NCI-H2227 (cell line): ENCODE measurements at regions not wholly inside any gene's neighbourhood (a gene's known extent, or its start where the extent isn't known, plus 50 kb on each side); places are given as distances from the start of the nearest gene placed in this dataset.

Source experiments
- DNase-seq: peaks from one replicate; lab custom pipeline; 2025; ENCODE audit not compliant: unreplicated experiment; lab: John Stamatoyannopoulos, UW

DNA sequence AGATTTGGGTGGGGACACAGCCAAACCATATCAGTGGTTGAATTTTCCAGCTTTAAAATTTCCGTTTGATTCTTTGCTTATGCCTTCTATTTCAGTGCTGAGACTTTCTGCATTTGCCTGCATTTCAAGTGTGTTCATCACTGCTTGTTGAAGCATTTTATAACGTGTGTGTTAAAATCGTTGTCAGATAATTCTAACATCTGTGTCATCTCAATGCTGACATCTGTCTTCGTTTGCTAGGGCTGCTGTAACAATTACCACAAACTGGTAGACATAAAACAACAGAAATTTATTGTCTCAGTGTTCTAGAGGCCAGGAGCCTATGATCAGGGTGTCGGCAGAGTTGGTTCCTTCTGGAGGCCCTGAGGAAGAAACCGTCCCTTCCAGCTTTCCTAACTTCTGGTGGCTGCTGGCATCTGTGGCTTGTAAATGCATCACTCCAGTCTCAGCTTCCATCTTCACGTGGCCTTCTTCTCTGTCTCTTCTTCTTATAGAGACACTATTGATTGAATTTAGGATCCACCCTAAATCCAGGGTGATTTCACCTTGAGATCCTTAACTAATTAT, 71.1 kb upstream of the SDK1 start:
- no peak for DNase-seq

DNA sequence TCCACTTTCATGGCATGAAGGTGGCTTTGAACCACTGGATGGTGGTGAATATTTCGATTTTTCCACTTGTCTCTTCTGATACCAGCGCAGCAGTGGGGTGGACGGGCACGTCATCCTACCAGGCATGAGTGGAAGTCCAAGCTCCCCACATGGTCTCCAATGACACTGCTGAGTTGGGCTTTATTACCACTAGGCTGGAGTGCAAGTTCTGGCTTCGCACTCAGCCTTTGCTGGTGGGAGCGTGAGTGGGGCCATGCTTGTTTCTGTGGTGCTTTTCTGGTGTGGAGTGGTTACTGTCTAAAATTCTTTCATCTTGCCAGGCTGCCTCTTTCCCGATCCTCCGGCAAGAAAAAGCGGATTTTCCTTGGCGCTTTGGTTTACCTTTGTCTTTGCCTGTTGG, 70.1 kb upstream of the SDK1 start:
- no peak for DNase-seq

DNA sequence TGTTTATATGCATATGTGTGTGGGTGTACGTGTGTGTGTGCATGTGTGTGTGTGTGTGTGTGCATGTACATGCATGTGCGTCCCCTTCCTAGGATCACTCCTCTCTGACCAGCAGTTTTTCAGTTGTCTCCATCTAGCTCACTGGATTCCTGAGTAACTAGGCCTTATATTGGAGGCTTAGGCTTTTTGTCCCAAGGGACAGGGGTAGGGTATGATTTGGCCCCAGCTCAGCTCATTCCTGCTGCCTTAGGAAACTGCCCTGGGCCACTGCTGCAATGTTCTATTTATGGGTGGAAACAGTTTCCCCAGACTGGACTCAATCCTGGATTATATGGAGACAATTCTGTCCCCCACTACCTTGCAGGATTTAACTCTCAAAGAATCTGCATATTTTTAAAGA, 68.8 kb upstream of the SDK1 start:
- no peak for DNase-seq

DNA sequence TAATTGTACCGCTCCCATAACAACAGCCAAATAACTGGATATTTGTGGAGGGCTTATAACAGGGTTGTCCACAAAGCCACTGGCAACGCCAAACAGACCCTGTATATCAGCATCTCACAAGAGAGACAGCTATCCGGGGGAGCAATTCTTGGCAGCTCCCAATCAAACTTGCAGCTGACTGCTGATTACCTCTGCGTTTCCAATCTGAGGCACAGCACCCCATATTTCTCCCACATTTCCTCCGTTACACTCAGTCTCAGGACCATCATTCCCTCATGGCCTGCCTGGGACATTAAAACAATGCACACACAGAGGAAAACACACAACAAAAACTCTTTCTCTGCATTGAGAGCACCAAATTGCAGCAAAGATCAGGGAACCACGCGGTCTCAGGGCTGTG, 67.8 kb upstream of the SDK1 start:
- DNase-seq = no peak

DNA sequence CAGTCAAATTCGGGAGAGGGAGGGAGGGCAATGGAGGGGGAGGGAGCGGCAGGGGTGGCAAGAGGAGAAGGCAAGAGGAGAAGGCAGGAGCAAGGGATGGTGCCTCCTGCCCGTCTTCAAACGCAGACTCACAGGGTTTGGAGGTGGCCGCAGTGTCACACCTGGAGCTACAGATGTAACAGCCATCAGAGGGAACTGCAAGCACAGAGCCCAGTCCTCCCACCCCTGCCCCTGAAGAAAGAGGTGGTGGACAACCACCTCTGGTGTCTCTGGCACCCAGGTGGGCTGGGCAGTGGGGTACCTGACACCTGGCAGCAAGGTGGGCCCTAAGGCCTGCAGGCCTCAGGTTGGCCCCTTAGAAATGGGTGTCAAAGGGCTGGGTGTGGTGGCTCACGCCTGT, 67.0 kb upstream of the SDK1 start:
- no peak for DNase-seq

DNA sequence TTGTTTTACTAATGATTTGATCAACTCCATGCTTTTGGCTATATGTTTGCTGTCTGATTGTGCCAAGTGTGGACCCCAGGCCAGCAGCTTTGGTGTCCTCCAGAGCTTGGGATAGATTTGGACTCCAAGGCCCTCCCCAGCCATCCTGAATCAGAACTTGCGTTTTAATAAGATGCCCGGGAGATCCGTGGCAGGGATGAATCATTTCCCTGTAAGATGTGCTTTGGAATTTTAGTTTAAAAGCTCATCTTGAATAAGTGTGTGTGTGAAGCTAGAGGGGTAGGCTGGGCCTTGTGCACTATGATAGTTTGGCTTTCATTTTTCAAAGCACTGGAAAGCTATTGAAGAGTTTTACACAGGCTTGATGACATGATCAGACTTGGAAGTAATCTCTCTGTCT, 66.2 kb upstream of the SDK1 start:
- no peak for DNase-seq

DNA sequence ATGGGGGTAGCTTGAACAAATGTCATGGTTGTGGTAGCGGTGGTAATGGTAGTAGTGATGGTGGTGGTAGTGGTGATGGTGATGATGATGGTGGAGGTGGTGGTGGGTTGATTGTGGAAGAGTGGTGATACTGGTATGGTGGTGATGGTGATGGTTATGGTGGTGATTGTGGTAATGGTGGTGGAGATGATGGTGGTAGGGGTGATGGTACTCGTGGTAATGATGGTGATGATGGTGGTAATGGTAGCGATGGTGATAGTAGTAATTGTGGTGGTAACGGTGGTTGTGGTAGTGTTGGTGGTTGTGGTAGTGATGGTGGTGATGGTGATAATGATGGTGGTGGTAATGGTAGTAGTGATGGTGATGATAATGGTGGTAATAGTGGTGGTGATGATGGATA, 65.7 kb upstream of the SDK1 start:
- DNase-seq = no peak

DNA sequence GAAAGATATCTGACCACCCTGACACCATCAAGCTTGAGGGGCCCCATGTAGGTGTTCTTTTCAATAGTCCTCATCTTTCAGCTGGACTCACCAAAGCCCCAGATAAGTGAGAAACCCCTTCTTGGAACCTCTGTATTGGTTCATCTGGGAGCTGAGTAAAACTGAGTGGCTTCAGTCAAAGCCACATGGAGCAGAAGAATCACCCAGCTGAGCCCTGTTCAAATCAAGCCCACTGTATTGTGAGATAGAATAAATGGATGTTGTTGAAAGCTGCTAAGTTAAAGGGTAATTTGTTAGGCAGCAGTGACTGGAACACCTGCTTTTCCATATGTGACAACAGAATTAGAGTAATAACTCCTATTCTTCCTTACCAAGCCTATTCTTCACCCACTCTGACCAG, 64.8 kb upstream of the SDK1 start:
- no peak for DNase-seq

DNA sequence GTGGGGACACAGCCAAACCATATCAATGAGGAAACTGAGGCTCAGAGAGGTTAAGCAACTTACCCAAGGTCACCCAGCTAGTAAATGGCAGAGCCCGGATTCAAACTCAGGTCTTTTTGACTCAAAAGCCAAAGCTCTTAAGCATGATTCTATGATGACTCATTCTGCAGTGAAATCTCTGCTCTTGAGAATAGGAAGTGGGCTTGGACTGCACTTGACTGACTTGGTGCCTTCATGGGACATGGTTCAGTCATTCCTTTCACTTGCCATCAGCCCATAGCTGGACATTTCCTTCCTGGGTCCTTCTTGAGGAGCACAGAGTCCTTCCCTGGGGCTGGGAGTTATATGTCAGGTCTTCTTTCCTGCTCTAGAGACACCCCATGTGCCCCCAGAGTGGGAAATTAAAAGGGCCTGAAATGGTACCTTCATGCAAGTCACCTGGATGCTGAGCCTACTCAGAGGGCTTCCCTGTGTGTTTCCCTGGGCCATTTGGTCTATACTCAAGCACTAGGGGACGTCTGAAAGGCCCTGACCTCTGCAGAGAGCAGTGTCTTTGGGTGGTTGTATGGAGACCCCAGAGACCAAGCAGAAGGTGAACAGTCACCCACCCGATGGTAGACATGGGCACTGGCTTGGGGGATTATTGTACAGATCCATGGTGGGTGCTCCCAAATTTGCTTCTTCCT, 62.4 kb upstream of the SDK1 start:
- DNase-seq = no peak

DNA sequence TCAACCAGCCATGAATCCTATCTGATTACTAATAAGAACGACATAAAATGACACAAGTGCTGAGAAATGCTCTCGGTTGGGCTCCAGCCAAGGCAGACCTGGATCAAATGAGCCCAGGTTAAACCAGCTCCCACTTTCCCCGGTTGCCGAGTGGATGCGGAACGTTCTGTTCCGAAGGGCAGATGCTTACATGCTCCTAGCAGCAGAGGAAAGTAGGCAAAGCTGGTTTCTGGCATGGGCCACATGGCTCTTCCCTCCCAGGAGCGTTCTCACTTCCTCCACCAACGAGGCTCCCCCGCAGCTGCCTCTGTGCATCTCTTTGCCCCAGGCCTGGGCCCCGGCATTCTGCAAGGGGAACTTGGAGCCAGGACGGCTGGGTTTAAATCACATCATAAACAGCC, 61.8 kb upstream of the SDK1 start:
- DNase-seq = no peak

DNA sequence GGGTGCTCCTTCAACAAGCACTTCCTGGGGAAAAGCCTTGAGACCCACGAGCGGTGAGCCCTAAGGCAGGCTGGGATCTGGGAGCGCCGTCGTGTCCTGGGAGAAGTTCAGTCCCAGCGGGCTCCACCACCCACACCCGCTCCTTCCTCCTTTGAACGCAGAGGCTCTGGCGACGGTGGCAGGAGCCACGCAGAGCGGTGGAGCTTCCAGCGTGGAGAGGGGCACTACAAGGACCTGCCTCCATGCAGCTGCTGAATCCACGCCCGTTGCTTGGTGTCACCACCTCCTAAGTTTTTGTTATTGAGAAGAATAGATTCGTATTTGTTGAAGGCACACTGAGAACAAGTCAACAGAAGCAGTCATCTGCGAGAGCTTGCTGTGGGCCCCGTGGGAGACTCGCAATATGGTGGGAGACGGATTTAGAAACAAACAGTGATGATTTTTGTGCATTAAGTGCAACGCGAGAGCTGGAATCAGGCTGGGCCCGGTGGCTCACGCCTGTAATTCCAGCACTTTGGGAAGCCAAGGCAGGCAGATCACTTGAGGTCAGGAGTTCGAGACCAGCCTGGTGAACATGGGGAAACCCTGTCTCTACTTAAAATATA, 60.1 kb upstream of the SDK1 start:
- DNase-seq = no peak

DNA sequence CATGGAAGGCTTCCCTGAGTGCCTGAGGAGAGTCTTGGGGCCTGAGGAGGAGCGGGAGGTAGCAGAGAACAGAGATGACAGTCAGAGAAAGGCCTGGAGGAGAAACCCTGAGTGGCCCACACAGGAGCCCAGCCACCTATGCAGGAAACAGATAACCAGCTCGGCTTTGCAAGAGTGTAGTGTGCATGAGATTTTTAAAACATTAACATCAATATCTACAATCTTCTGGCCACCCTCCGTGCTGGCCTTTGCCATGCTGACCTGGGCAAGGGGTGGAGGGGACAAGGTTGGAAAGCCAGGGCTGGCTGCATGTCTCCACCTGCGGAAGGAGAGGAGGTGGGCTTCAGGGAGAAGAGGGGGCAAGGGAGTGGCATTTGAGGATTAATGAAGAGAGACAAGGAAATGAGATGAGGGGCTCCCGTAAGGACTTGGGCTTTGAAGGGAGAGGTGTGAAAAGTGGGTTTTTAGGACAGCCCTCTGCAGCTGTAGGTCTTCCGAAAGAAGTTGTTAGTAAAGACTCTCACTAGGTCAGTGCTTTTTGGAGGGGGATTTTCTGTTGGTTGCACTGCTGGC, 59.3 kb upstream of the SDK1 start:
- DNase-seq = no peak

DNA sequence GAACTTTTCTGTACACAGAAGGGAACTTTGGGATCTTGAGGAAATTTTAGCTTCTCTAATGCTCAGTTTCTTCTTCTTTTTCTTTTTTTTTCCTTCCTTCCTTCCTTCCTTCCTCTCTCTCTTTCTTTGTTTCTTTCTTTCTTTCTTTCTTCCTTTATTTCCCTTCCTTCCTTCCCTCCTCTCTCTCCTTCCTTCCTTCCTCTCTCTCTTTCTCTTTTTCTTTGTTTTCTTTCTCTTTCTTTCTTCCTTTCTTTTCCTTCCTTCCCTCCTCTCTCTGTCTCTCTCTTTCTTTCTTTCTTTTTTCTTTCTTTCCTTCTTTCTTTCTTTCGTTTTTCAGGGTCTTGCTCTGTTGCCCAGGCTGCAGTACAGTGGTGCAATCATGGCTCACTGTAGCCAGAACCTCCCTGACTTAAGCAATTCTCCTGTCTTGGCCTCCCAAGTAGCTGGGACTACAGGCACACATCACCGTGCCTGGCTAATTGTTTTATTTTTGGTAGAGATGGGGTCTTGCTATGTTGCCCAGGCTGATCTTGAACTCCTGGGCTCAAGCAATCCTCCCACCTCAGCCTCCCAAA, 58.6 kb upstream of the SDK1 start:
- no peak for DNase-seq

DNA sequence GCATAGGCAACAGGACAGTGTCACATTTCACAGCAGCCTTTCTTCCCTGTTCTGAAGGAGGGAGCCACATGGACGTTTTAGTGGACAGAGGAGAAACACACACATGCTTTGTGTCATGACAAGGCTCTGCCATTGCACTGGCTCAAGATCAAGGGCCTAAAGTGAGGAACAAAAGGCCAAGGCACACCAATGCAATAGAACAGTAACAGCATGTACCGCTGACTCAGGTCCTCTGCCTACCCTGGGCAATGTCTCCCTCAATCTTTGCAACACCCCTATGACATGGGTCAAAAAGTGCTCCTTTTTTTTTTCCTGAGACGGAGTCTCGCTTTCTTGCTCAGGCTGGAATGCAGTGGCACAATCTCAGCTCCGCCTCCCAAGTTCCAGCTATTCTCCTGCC, 57.8 kb upstream of the SDK1 start:
- DNase-seq = no peak

DNA sequence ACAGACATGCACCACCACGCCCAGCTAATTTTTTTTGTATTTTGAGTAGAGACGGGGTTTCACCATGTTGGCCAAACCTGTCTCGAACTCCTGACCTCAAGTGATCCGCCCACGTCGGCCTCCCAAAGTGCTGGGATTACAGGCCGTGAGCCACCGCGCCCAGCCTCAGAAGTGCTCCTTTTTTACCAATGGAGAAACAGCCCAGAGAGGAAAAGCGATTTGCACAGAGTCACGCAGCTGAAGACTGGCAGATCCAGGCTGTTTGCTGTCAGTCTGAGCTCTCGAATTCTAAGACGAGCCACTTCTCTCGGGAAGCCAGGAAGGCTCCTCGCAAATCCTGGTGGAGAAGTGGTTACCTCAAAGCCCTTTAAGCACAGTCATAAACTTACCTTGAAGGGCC, 57.4 kb upstream of the SDK1 start:
- DNase-seq = no peak

DNA sequence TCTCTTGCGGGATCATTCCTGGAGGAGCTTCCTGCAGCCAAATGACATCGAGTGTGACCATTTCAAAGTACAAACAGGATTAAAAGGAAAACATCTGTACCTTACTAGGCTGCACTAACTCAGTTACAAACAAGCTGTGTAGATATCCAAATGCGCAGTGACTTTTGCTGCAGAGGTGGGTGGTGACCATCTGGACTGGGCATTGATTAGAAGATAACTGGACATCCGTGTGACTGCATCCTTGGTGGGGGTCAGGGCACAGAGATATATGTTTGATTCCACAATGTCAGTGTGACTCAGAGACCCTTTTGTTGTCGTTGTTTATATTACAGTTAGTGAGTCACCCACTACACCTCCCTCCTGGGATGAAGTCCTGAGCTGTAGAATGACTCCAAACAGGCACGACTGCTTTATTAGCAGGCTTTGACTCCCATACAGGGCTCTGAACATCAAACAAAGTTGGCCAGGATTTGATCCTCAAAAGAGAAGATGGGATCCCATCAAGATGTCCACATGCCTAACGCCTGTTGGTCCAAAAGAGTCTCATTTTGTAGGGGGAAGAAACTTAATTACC, 56.7 kb upstream of the SDK1 start:
- no peak for DNase-seq

DNA sequence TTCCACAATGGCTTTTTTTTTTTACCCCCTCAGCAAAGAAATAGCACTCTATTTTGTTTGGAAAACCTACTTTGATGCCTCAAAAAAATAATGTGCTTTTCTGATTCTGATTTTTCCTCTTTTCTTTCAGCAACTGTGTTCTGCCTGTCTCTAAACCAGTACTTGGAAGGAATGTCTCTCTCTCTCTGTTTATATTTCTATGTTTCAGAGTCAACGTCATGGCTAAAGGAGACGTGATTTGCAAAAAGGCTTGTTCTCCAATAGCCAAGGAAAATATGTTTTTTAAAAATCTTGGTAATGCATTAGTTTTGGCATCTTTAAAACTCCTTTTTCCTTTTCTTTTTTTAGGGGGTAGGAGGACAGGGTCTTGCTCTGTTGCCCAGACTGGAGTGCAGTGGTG, 56.0 kb upstream of the SDK1 start:
- no peak for DNase-seq

DNA sequence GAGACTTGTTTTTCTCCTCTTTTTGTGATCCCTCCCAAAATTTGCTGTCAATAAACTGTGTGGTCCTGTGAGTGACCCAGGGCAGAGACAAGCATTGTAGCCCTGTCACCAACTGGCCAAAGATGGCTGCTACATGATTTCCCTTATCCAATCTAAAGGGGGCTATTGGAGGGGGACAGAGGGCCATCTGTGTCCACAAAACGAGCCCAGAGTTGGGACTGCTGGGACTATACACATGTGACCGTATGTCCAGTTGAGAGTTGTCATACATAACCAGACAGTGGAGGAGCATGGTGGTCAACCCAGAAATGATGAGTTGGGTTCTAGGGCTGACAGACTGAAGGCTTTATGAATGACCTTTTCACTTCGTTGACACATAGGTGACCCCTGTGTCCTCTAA, 55.3 kb upstream of the SDK1 start:
- DNase-seq = no peak

DNA sequence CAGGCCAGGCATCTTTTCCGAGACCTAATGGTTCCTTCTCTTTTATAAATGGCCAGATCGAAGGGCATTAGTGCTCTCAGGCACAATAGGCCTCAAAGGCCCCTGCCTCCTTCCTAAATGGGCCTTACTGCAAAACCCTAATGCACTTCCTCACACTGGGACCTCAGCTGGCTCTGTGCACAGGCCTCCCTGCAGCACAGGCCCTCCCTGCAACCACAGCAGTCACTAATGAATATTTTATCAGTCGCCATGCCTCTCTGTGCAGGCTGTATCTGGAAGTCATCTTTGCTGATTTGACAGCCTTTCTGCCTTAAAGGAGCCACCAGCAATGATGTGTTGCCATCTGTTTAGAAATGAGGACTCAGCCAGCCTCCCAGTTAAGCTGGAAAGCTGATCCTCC, 54.9 kb upstream of the SDK1 start:
- no peak for DNase-seq

DNA sequence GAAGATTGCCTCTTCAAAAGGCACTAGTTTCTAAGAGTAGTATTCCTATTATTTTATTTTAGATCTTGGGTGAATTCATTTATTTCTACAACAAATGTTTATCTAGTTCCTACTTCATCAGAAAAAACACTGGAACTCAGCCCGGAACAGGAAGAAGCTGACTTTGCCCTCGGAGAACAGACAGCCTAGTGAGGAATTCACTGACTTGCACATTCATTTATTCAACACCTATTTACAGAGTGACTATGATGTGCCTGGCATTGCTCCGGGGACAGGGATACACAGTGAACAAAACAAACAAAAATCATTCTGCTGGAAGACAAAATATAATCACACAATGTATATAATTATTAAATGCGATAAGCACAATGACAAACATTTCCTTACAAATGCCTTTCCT, 54.4 kb upstream of the SDK1 start:
- no peak for DNase-seq

DNA sequence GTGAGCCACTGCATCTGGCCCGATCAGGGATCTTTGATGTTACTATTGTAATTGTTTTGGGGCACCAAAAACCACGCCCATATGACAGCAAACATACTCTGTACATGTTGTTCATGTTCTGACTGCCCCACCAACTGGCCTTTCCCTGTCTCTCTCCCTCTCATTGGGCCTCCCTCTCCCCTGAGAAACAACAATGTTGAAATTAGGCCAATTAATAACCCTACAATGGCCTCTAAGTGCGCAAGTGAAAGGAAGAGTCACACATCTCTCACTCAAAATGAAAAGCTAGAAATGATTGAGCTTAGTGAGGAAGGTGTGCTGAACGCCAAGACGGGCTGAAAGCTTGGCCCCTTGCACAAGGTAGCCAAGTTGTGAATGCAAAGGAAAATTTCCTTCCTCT, 50.3 kb upstream of the SDK1 start:
- no peak for DNase-seq
